HEK293 (cell line): ENCODE measurements at regions not wholly inside any gene's neighbourhood (a gene's known extent, or its start where the extent isn't known, plus 50 kb on each side); places are given as distances from the start of the nearest gene placed in this dataset.
"Not testable (repeated sequence)": the region's sequence is repeated elsewhere in the genome, so short reads cannot be mapped to it uniquely, and the experiment has no call there.

ENCODE experiments used
- CTCF ChIA-PET: fragments of 350-600 bp; formaldehyde crosslinking; extraction: SDS; loops from one replicate; lab custom pipeline; 2021; ENCODE audit warnings: antibody characterized with exemption; lab: Yijun Ruan, JAX
- POLR2A ChIA-PET: fragments of 300-600 bp; formaldehyde crosslinking; extraction: SDS; loops from one replicate; lab custom pipeline; 2020; ENCODE audit warnings: antibody characterized with exemption, inconsistent platforms; lab: Yijun Ruan, JAX
- H3K27ac ChIP-seq: fragments of 200-500 bp; sonication (Bioruptor generic); 2 replicates; pipeline ENCODE4 v1.5.1; 2014; ENCODE audit warnings: low read depth, low read length, control low read depth, inconsistent platforms; ENCODE audit errors: extremely low read depth
- H3K36me3 ChIP-seq, 2 experiments: fragments of 200-500 bp in 1 of 2; sonication (Bioruptor generic) in 1 of 2; 1 replicate in 1 of 2; 2 replicates in 1 of 2; pipeline ENCODE4 v1.5.1; 2014 to 2017; ENCODE audit warnings: inconsistent platforms in 2 of 2, low read length in 2 of 2; ENCODE audit not compliant: control insufficient read depth in 2 of 2, insufficient read depth in 1 of 2
- H3K4me1 ChIP-seq: fragments of 200-500 bp; sonication (Bioruptor generic); 2 replicates; pipeline ENCODE4 v1.5.1; 2014; ENCODE audit warnings: mild to moderate bottlenecking, low read length, inconsistent platforms; ENCODE audit not compliant: control insufficient read depth, insufficient read depth
- H3K4me3 ChIP-seq: 2 replicates; pipeline ENCODE4 v1.5.1; 2011; ENCODE audit warnings: low read depth, mild to moderate bottlenecking, control low read depth, low read length, moderate library complexity
- H3K9me3 ChIP-seq: fragments of 200-500 bp; sonication (Bioruptor generic); 2 replicates; pipeline ENCODE4 v1.5.1; 2014; ENCODE audit warnings: low read depth, low read length, inconsistent platforms; ENCODE audit not compliant: control insufficient read depth, insufficient read depth
- ZBTB21 ChIP-seq: fragments of 450-650 bp; formaldehyde crosslinking; IDR thresholded peaks from 2 replicates; pipeline ENCODE4 v1.5.1; 2017; ENCODE audit warnings: missing biosample characterization, missing genetic modification characterization
- ZFP41 ChIP-seq: fragments of 450-650 bp; formaldehyde crosslinking; IDR thresholded peaks from 2 replicates; pipeline ENCODE4 v1.5.1; 2016; ENCODE audit warnings: missing biosample characterization, missing genetic modification characterization, borderline replicate concordance
- ZNF121 ChIP-seq: fragments of 450-650 bp; formaldehyde crosslinking; IDR thresholded peaks from 2 replicates; pipeline ENCODE4 v1.5.1; 2016; ENCODE audit warnings: missing biosample characterization, missing genetic modification characterization
- ZNF521 ChIP-seq: fragments of 450-650 bp; formaldehyde crosslinking; IDR thresholded peaks from 2 replicates; pipeline ENCODE4 v1.5.1; 2017; ENCODE audit warnings: missing biosample characterization, mild to moderate bottlenecking, missing genetic modification characterization
- ZNF629 ChIP-seq: fragments of 450-650 bp; formaldehyde crosslinking; IDR thresholded peaks from 2 replicates; pipeline ENCODE4 v1.5.1; 2017; ENCODE audit warnings: missing biosample characterization, missing genetic modification characterization
- ZNF76 ChIP-seq: fragments of 450-650 bp; formaldehyde crosslinking; IDR thresholded peaks from 2 replicates; pipeline ENCODE4; 2016; ENCODE audit warnings: low read depth, missing biosample characterization, missing genetic modification characterization, borderline replicate concordance
- ZNF843 ChIP-seq: fragments of 450-650 bp; formaldehyde crosslinking; IDR thresholded peaks from 2 replicates; pipeline ENCODE4 v1.5.1; 2016; ENCODE audit warnings: missing biosample characterization, missing genetic modification characterization

DNA sequence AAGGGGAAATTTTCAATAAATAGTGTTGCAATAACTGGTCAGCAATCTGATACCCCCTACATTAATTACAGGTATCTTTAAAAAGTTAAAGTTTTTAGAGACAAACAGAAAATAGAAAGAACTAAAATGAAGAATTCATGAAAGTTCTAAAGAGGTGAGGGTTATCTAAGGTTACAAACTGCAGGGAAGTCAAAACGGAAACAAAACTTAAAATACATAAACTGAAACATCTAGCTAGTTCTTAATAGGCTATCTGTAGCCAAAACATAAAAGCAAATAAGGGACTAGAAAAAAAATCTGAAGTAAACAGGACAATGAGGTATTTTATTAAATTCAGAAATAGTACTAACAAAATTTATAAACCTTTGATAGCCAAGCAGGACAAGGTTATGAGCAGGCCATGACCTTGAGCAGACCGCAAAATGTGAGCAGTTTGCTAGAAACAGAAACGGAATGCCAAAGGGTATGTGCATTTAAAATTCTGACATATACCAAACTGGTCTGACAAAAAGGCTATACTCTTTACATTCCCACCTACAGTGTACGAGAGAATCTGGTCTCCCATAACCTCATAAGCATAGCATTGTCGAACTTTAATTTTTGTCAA lies 56.9 kb upstream of the SRRM3 start:
- POLR2A ChIA-PET = interaction anchor here (0.7 kb wide), 1 partner anchor 47 kb away, joined by 3 read pairs; no protein-coding TSS in a partner anchor

DNA sequence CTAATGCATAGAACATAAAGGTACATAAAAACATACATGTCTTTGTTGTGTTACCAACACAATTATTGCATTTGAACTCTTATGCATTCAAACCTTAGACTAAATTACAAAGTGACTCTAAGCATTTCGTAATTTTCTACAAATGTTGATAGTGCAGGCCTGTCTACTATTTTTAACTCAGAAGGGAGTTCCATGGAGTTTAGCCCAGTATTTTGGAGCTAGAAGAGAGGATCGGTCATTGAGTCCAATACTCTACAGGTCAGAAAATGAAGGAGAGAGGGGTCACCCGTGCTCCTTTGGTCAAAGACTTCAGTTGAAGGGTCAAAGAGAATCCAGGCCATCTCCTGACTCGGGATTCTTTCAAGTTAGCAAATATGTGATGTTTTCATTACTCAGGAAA lies 55.3 kb upstream of the SRRM3 start:
- POLR2A ChIA-PET = no interaction called here
- no peaks in the 10 kb centered on the region for H3K4me1 ChIP-seq
- TF ChIP-seq ZNF843 (tag by site-specific recombination) = no peak
- TF ChIP-seq ZNF521 = no peak
- no peak for TF ChIP-seq ZBTB21 (tag by site-specific recombination)
- no peak for TF ChIP-seq ZFP41 (tag by site-specific recombination)
- CTCF ChIA-PET = interaction anchor here (1.3 kb wide), 1 partner anchor 167 kb away, joined by 4 read pairs; no protein-coding TSS in a partner anchor
- H3K9me3 ChIP-seq = no peaks in the 10 kb centered on the region
- no peaks in the 10 kb centered on the region for H3K36me3 ChIP-seq
- no peak overlapping the region for H3K4me3 ChIP-seq
- no peak overlapping the region for H3K27ac ChIP-seq

More for the DNA sequence above, 56.9 kb upstream of the SRRM3 start:
- H3K4me1 ChIP-seq, H3K36me3 ChIP-seq, H3K27ac ChIP-seq, H3K9me3 ChIP-seq, H3K4me3 ChIP-seq: not testable (repeated sequence)
- CTCF ChIA-PET = interaction anchor here (0.6 kb wide), 1 partner anchor 37 kb away, joined by 3 read pairs; no protein-coding TSS in a partner anchor

DNA sequence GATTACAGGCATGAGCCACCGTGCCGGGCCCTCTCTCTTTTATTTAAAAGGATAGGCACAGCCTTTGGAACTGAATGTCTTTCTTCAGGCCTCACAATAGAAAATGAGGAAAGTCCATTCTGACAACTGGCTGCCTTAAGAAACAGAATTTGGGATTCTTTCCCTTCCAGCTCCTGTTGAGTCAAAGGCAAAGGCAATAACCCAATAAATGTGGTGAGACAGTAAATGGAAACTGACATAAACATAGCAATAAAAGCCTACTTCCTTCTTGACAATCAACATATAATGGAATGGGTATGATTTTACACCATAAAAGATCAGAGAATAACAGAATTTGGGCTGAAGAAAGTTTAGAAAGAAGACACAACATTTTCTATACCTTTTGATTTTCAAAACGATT lies 52.7 kb upstream of the SRRM3 start:
- H3K36me3 ChIP-seq, POLR2A ChIA-PET, H3K27ac ChIP-seq, H3K4me1 ChIP-seq, H3K4me3 ChIP-seq, CTCF ChIA-PET, H3K9me3 ChIP-seq: not testable (repeated sequence)

DNA sequence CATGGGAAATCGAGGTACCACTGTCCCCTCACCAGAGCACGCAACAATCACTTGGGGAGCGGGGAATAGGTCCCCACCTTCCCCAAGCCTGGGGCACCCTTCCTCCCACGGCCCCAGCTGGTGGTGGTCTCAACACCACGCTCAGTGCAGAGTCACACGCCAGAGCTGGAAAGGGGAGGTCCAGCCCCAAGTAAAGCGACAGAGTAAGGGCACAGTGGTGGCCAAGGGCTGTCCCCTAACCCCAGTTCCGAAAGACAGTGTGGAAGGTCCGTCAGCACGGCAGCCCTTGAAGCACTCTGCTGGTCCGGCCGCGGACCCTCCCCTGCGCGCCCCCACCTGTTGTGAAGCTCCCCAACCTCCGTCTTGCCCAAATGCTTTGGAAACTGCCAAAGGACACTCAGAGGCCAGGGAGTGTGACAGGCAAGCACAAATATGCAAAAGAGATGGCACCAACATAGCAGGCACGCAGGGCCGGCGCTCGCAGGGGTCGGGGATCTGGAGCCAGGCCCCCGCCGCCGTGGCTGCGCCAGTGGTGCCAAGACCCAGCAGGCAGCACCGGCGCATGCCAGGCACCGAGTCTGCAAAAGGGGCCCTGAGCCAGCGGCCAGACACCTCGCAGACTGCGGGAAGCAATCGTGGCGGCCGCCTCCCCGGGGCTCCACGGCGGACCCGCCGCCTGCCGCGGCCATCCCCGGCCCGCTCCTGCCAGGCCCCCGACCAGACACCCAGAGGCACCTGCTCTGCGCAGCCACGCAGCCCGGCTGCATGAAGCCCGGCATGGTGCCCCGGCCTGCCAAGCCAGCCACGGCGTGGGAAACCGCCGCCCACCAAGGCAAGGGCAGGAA lies 51.6 kb upstream of the SRRM3 start:
- Histone ChIP-seq H3K4me3 (no peak overlapping the region), H3K9me3 (no peaks in the 10 kb centered on the region), H3K27ac (no peak overlapping the region), H3K4me1 (no peaks in the 10 kb centered on the region), H3K36me3 (no peaks in the 10 kb centered on the region)
- no peak for TF ChIP-seq ZNF121 (tag by site-specific recombination)
- TF ChIP-seq ZNF629 (tag by site-specific recombination) = no peak
- TF ChIP-seq ZNF76 (tag by site-specific recombination) = no peak
- ChIA-PET POLR2A (no interaction called here), CTCF (interaction anchor here (0.6 kb wide), 1 partner anchor 156 kb away, joined by 3 read pairs; no protein-coding TSS in a partner anchor)
